NCI-H748 treated with DMSO at 0.1 percent for 48 hours (cell line): ENCODE measurements at regions not wholly inside any gene's neighbourhood (a gene's known extent, or its start where the extent isn't known, plus 50 kb on each side); places are given as distances from the start of the nearest gene placed in this dataset.
"Not testable (repeated sequence)": the region's sequence is repeated elsewhere in the genome, so short reads cannot be mapped to it uniquely, and the experiment has no call there.

Experiments
- DNase-seq: peaks from one replicate; lab custom pipeline; 2025; lab: John Stamatoyannopoulos, UW

DNA sequence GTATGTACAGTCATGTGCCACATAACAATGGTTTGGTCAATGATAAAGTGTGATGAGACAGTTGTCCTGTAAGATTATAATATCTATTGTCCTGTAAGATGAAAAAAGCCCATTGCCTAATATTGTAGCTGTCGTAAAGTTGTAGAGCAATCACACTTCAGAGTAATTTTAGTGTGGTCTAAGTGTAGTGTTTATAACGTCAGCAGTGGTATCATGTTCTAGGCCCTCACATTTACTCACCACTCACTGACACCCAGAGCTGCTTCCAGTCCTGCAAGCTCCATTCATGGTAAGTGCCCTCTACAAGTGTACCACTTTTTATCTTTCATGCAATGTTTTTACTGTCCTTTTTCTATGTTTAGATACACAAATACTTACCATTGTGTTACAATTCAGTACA, 259.9 kb upstream of the RAB4A start:
- DNase-seq: no peak

DNA sequence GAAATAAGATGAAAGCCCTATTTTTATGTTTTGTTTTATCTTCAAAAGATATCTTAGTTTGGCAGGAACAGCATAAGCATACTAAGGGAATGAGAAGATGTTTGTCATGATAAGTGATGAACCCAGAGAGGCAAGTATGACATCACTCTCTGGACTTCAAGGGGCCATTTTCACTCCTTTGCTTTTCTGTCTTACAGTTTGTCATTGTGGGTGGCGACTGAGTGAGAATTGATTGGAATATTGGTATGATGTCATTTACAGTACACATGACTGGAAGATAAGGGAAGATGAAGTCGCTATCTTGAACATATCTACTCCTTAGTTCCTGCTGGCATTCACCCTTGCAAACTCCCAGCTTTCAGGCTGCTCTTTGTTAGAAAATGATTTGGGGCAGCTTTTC, 258.1 kb upstream of the RAB4A start:
- no peak for DNase-seq

DNA sequence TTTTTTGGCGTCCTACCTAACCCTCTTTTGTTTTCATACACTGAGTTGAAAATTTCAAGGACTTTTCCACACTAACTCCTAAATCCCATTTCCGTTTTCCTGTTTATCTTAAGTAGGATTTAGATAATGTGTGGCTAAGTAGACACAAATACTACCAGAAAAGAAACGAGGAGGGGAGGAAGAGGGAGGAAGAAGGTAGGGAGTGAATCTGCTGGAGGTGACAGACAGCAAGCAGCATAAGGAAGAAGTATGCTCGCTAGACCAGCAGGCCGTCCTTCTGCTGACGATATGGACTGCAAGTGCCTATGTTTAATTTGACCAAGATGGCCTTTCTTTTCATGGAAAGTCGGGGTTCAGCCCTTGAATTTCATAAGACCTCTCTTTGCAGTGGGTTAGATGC, 256.9 kb upstream of the RAB4A start:
- DNase-seq: no peak

DNA sequence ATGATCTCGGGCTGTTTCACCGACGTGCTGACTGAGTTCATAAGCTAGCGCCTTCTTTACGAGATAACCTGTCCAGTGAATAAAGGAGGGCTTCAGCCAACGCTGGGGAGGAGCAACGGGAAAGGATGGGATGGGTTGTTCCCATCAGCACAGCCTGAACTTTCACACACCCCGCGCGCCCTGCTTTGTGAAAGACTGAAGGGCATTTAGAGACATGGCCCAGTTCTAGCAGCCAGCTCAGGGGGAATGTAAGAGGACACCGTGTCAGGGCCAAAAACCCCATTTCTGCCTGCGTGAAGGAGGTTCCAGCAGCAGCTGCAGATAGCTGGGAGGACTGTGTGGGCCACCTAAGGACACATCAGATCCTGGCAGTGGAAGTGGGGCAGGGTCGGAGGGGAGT, 255.1 kb upstream of the RAB4A start:
- DNase-seq: no peak

DNA sequence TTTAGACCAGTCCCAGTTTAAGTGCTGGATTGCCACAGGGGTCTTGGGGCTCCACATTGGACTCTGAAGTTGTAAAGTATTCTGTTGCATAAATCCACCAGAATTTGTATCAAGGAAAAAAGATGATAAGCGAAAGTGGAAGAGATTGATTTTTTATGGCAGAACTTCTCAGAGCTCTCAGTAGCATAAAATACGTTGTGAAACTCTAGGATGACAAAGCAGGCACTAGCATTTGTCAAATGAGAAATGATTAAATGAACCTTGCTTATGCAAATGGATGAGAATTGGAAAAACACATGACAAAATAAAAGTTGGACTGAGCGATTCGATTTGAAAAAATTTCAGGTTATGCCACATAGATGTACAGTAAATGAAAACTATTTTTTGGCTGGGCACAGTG, 253.8 kb upstream of the RAB4A start:
- DNase-seq: no peak

DNA sequence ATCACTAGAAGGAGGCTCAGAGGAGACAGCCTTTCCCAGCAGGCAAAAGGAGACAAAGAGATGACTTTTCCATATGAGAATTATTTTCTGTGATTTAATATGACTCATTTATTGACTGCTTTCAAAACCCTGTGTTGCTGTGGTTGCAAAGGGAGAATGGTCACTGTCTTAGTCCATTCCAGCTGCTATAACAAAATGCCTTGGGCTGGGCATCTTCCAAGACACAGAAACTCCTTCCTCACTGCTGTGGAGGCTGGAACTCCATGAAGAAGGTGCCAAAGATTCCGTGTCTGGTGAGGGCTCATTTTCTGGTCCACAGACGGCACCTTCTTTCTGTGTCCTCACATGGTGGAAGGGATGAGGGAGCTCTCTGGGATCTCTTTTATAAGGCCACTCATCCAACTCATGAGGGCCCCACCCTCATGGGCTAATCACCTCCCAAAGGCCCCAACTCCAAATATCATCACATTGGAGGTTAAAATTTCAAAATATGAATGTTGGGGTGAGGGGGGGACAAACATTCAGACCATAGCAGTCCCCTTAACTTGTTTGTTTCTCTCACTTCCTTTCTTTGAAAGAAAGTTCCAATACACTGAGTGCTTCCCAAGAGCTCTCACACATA, 252.1 kb upstream of the RAB4A start:
- no peak for DNase-seq

DNA sequence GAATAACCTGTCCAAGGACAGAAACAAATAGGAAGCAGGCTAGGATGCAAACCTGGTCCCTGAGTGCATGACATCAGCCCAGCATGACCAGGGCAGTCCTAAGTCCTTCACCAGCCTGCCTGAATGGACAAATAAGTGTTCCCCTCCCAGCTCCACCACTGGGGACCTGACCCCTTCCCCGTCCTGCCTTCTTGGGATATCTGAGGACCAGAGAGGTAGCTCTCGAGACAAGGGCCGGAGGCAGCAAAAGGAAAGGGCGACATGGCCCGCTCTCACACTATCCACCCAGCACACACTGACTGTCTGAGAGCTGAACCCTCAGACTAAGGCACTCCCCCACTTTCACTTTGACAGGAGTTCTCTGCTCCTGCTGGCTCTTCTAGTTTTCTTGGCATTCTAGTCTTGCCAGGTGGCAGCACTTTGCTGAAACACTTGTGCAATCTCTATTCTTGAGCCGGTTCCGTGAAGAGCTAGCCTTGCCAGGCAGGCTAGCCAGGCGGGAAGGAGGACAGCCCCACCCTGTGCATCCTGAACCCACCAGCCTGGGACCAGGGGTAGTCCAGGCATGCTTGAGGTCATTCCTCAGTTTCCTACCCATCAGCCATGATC, 251.1 kb upstream of the RAB4A start:
- no peak for DNase-seq

DNA sequence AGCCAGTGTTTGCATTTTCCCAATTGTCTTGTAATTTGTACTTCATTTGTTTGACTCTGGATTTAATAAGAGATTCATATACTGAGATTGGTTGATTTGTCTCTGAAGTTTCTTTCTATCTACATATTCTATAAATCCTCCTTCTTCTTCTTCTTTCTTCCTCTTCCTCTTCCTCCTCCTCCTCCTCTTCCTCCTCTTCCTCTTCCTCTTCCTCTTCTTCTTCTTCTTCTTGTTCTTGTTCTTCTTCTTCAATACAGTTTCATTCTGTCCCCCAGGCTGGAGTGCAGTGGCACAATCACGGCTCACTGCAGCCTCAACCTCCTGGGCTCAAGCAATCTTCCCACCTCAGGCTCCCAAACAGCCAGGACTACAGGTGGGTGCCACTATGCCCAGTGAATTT, 249.9 kb upstream of the RAB4A start:
- DNase-seq: not testable (repeated sequence)

DNA sequence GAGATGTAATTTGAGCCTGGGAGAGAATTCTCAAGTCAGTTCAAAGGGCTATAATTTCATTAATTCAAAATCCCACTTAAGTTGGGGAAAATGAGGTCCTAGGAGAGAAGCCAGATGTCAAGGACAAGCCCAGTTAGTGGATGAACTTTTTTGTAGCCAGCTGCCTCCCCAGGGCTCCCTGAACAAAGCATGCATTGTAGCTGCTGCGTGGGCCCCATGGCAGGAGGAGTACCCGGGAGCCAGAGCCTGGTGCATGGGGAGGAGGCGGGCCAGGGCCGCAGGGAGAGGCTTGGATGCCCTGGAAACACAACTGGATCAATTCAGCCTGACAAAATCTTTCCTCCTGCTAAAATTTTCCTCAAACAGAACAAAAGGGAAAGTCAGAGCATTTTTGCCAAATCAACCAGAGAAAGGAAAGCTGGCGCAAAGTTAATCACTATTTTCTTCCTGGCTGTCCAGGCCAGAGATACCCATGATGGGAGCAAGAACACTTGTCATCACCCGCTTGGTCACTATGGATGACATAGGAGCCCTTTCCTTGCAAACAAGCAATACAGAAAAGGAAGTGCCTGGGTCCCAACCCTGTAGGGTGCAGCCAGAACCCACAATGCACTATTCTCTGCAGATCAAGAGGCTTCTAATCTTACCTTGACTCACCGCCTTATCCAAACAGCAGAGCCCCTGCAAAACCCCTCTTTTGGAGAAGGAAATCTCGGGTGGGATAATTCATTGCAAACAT, 248.1 kb upstream of the RAB4A start:
- DNase-seq: no peak

DNA sequence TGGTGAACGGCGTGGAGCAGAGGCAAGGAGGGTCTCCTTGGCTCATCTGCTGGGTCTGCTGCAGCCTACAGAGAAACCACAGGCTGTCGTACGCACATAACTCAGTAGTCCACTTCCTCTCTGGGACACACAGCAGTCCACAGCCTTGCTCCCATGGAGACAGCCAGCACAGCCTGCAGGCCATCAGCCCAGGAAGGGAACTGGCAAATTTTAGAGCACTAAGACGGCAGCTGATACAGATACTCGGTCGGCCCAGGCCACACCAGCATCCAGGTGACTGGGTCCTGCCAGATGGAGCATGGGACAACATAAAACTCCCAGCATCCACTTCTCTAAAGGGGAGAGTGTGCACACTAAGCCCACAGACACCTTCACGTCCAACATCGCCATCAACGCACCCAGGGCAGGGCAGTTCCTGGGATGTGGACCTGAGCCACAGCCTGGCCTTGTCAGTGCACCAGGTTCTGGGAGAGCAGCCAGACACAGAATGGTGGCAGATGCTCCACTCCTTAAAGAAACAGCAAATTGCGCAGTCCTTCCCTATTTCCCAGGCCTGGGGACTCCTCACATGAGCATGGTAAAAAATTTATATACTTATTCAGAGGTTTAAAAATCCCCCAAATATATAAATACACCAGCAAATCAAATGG, 247.1 kb upstream of the RAB4A start:
- no peak for DNase-seq

DNA sequence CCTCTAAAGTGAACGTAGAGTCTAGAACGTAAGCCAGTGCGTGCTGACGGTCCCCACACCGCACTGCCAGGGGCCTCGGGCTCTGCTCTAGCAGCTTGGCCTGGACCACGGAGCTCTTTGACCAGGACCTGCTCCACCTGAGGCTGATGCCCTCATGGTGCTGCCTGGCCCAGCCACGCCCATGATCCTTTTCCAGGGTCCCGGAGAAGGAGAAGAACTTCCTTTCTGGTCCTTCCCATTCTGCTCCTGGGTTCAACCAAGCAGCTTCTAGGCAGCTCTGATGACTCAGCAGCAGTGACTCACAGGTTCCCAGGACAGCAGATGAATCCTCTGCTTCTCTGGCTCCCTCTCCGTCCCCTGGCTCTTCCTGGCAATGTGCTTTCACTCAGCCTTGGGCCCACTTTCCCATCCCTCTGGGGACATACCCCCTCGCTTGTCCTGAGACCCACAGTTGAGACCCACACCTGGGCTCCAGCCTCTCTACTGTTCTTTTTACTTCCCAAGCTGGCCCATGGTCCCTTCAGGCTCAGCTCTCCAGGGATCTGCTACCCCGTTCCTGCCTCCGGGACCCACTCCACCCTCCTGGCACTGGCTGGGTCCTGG, 246.3 kb upstream of the RAB4A start:
- no peak for DNase-seq

DNA sequence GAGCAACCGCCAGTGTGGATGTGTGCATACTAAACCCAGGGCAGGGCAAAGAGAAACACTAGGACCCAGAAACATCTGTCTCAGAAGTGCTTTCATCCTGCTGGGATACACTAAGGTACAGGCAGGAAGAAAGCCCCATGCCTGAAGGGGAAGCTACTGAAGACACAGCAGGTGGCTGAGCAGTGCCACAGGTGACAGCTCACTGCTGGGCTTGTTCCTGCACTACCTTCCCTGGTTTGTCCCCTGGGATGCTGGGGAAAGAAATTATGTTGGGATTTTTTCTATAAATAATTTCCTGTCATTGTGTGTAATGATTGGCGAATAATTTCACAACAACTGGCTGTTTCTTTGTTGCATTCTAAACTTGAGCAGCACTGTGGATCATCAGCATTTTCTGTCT, 245.3 kb upstream of the RAB4A start:
- no peak for DNase-seq

DNA sequence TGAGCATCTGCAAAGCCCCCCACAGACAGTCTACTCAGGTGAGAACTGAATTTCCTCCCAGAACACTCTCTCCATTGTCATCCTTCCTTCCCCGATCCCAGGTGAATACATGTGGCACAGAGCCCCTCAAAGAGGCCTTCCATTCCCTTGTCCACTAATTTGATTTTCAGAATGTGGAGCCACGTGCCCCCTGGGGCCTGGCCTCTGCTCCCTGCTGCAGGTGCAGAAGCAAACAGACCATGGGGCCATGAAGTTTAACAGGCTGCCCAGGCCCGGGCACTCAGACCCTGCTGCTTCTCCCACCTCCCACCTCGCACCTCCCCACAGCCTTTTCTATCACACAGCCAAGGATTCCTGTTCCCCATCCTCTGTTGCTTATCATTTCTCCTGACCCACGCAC, 243.8 kb upstream of the RAB4A start:
- no peak for DNase-seq

DNA sequence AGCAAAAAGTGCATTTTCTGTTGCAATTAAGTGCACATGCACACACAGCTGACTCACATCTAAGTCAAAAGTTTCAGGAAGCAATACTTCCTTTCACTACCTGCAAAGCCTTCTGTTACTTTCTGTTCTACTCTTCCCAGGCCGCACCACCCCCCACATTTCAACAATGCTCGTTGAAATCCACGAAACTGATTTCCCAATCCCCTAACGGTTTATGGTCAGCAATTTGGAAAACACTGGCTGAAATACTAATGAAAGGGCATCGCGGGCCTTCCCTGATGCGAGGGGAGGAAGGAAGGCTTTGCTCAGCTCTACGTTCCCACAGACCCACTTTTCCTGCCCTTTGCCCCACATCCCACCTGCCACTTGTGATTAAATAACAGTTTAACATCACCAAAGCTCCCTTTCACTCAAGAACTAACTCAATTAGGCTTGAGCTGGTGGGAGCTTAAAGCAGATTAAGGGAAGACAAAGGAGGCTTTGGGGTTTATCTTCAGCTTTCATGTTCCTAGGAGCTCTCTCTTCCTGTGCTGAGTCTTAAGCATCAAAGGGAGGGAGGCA, 243.2 kb upstream of the RAB4A start:
- no peak for DNase-seq

DNA sequence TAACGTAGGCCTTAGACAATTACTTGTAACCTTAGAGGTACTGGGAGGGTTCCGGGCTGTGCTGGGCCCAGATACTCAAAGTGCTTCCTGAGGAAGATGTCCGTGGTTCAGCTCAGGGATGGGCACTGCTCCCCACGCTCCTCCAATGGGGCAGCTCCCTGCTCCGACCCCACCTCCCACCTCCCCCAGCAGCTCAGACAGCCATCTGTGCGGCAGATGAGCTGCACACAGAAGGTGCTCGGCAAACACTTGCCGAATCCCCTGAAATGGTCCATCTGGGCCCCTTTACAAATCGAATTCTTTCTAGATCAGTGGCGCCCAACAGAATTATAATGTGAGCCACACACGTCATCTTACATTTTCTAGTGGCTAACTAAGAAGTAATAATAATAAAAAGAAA, 242.4 kb upstream of the RAB4A start:
- DNase-seq: no peak

DNA sequence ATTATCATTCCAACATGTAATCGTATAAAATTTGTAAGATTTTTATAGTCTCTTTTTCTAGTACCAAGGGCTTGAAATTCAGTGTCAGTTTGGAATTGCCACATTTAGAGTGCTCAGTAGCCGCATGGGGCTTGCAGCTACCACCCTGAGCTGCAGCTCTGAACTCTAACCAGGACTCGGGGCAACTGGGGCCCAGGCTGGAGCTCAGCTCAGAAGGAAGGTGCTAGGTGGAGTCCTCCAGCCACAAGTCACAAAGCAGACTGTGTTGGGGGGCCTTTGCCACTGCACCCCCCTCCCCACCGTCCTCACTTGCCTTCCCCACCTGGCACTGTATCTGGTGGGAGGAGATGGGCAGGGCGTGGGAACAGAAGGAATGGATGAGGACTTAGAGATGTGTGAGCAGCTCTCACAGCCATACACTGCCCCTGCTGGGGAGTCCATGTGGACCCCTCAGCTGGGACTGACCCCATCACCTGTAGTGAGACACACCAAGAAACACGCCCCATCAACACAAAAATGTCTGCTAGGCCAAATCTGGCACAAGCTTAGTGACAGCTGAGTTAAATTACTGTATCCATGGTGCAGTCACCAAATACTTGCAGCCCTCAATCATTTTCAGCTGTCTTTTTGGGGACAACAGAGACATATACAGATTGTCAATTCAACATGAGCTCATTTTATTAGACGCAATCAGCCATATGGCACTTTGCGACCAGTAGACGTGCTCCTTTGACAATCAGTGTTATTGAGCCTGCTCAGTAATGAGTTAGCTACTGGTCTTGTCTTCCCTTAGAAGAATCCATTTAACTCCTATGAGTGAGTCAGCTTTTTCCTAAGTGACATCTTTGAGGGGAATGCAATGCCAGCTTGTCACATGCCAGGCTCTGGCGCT, 241.7 kb upstream of the RAB4A start:
- no peak for DNase-seq

DNA sequence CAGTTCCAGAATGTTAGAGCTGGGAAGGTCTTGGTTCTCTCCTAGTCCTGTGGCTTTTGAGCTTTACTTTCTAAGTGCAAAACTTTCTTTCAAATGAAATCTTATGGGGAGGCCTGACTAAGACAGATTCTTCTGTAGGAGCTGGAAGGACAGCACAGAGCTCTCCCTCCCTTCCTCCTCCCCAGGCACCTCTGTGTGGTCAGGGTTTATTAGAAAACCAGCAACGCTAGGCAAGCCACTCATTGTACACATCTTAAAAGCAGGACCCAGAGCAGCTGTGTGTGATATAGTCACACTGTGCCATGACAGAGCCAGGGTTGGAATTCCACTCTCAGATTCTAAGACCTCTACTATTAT, 241.1 kb upstream of the RAB4A start:
- no peak for DNase-seq

DNA sequence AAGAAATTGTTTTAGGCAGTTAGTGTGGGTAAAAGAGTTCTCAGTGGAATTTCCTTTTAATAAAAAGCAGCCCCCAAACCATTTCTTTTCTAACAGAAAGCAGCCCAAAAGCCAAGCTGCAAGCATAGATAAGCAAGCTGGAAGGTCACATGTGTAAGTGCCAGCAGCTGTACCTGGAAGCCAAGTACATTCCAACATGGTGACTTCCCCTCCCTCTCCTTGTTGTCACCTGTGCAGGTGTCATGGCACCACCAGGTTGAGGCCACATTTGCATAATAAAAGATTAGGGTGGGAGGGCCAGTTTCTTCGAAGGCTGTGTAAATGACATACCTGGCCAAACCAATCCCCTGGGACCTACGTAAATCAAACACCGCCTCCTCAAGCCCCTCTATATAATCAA, 240.3 kb upstream of the RAB4A start:
- DNase-seq: no peak

DNA sequence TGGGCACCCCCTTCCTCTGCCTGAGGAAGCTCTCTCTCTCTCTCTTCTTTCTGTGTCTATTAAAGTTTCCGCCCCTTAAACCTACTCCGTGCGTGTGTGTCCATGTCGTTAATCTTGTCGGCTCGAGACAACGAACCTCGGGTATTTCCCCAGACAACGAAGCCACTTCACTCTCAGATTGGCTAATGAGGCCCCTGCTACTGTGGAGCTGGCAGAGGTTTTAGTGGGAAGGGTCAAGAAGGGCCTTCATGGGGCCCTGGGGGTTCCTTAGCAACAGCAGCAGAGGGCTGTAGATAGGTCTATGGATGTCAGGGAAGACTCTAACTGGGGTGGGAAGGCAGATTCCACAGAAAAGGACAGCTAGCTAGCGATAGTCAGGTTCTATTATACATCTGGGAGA, 239.8 kb upstream of the RAB4A start:
- DNase-seq: no peak

DNA sequence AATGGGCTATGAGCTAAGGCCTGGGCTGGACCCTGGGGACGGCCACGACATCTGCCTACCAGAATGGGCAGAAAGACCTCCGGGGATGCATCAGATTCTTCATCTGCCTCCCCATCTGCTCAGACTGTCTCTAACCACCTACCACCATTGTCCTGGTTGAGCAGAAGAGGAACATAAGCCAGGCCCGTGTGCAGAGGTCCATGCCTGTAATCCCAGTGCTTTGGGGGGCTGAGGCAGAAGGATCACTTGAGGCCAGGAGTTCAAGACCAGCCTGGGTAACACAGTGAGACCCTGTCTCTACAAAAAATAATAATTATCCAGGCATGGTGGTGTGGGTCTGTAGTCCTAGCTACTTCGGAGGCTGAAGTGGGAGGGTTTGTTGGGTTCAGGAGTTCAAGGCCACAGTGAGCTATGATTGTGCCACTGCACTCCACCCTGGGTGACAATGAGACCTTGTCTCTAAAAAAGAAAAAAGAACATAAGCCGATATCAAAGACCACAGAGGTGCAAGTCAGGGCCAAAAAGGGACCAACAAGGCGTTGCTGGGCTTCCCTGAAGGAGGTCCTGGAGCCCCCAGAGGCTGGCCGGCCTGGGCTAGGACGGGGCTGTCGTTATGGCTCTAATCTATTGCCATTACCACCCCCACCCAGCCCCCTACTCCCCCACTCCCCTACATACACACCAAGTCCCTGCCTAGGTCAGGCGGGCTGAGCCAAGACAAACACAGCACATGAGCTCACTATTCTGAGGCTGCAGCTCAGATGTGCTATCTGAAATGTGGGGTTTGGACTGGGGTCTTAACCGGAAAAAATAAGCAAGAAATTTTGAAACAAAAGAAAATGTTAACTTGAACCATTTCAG, 239.2 kb upstream of the RAB4A start:
- DNase-seq: no peak

DNA sequence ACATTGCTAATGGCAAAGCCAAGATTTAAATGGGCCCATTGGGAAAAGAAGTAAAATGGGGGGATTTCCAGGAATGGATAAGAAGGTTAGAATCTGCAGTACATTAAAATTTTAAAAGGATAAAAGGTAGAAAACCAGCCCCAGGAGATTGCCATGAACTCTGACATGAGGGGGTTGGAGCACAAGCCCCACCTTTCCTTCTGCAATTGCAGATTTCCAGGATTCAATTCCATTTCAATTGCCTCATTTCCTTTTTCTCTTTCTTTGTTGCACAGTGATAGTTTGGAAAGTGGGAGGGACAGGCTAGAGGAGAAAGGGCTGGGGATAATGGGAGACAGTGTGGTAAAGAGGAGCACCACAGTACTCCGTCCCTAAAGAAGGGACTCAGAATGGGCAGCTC, 238.5 kb upstream of the RAB4A start:
- DNase-seq: no peak
